ENCODE measurements at regions not wholly inside any gene's neighbourhood (a gene's known extent, or its start where the extent isn't known, plus 50 kb on each side); places are given as distances from the start of the nearest gene placed in this dataset.

DNA sequence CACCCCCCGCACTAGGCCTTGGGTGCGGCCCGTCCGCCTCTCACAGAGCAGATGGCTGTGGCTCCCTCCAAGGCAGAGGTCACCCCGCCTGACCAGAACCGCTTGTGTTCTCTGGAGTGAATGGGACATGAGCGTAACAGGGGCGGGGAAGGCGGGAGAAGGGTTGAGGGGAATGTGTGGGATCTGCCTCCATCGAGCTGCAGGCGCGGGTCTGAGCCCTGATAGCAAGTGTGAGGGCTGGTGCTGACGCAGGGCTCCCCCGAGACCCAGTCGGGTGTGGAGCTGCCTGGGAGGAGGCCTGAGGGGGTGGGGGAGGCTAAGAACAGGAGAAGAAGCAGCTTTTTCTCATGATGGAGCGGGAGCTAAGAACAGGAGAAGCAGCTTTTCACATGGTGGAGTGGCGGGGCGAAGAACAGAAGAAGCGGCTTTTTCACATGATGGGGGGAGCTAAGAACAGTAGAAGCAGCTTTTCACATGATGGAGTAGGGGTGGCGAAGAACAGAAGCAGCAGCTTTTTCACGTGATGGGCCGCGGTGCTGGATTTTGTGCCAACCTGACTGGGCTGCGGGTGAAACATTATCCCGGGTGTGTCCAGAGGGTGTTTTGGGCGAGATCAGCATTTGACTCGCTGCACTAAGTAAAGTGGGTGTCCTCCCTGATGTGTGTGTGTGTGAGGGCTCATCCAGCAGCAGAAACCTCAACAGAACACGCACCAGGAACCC, 169.3 kb downstream of the TTLL2 start:
- H3K27ac ChIP-seq, result peak overlapping the region in 1 of 4 donors; percentile 5
- no peaks in the 10 kb centered on the region for H3K4me1 ChIP-seq
- no peaks in the 10 kb centered on the region for H3K36me3 ChIP-seq
- H3K27me3 ChIP-seq, result peaks cover 18% of the 10 kb centered on the region
- 80 to 88% methylated on average over 4 to 15 of the region's 28 CpGs for WGBS, 2 donors (ENCODE audit: low coverage in 1 of 2)
- peak; percentile 64 for ATAC-seq
- no peaks in the 10 kb centered on the region for H3K9me3 ChIP-seq
- TF ChIP-seq EP300 (IDR thresholded peaks at IDR 0.05), result no peak
- no peak for TF ChIP-seq CTCF (IDR thresholded peaks at IDR 0.05)
- no peak for TF ChIP-seq POLR2A (IDR thresholded peaks at IDR 0.05)
- TF ChIP-seq POLR2AphosphoS5 (IDR thresholded peaks at IDR 0.05), result no peak
- no peak overlapping the region for H3K4me3 ChIP-seq

DNA sequence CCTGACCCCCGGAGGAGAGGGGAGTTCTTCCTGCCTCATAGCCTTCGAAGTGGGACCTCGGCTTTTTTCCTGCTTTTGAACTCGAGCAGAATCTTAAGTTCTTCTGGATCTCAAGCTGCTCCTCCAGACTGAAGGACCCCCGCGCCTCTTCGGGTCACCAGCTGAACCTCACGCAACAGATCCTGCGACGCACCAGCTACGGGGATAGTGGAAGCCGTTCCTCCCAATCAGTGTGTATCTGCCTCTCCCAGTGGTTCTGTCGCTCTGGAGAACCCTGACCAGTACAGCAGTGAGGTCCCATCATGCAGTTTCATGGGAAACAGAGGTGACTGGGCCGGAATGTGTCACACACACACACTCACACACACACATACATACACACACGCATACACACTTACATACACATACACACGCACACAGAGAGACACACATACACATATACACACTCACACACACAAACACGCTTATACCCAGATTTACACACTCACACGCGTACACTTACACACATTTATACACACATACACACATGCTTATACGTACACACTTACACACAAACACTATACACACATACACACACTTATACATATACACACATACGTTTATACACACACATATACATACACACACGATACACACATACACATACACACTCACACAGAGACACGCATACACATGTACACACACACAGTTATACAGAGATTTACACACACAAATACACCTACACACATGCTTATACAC, 170.0 kb downstream of the TTLL2 start:
- ATAC-seq, result no peak
- WGBS, 2 donors (ENCODE audit: low coverage in 1 of 2), result 87 to 95% methylated on average over 9 to 11 of the region's 23 CpGs
- H3K4me3 ChIP-seq, result no peak overlapping the region
- H3K9me3 ChIP-seq, result no peaks in the 10 kb centered on the region
- H3K36me3 ChIP-seq, result no peaks in the 10 kb centered on the region
- H3K4me1 ChIP-seq, result no peaks in the 10 kb centered on the region
- peak overlapping the region in 1 of 4 donors; percentile 5 for H3K27ac ChIP-seq
- TF ChIP-seq POLR2AphosphoS5 (IDR thresholded peaks at IDR 0.05) (no peak), CTCF (IDR thresholded peaks at IDR 0.05) (no peak), POLR2A (IDR thresholded peaks at IDR 0.05) (no peak), EP300 (IDR thresholded peaks at IDR 0.05) (no peak)
- peaks cover 18% of the 10 kb centered on the region for H3K27me3 ChIP-seq

DNA sequence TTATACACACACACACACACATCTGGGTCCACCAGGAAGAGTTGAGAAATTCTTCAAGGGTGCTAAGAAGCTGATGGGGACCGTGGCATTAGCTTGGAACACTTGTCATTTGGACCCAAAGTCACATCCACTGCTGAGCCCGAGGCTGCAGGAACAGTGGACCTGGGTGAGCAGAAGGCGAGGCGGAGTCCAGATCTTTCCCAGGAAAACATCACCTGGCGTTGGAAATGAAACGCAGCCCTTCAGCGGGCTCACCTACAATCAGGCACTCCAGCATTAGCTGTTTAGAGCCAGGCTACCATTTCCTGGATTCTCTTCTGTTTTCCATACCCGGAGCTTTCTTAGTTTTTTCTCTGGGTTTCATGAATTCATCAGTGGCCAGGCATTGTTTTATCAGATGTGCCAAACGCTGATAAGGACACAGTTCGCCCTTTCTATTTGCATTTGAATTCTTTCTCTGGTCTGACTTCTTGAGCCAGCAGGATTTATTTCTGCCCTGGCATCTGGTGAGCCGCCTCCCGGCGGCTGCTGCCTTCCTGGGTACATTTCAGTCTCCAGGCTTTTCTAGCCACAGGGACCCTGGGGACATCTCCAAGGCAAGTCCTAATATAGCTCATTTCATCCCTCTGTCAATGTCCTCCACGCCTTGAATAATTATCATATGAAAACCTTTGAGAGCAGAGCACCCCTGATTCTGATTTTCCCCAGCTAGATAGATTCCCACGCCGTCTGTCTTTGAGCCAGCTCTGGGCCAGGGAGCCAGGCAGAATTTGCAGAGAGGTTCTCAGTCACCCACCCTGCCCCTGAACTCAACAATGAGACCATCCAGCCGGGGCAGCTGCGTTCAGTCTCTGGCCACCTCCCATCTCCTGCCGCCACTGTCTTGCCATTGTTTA, 170.9 kb downstream of the TTLL2 start:
- H3K36me3 ChIP-seq, result no peaks in the 10 kb centered on the region
- 56 to 67% methylated on average over 9 to 13 of the region's 19 CpGs for WGBS, 2 donors (ENCODE audit: low coverage in 1 of 2)
- ATAC-seq, result no peak
- no peaks in the 10 kb centered on the region for H3K9me3 ChIP-seq
- peaks cover 18% of the 10 kb centered on the region for H3K27me3 ChIP-seq
- H3K27ac ChIP-seq, result no peak overlapping the region
- no peaks in the 10 kb centered on the region for H3K4me1 ChIP-seq
- no peak for TF ChIP-seq POLR2A (IDR thresholded peaks at IDR 0.05)
- no peak for TF ChIP-seq POLR2AphosphoS5 (IDR thresholded peaks at IDR 0.05)
- TF ChIP-seq CTCF (IDR thresholded peaks at IDR 0.05), result no peak
- TF ChIP-seq EP300 (IDR thresholded peaks at IDR 0.05), result no peak
- H3K4me3 ChIP-seq, result no peak overlapping the region

DNA sequence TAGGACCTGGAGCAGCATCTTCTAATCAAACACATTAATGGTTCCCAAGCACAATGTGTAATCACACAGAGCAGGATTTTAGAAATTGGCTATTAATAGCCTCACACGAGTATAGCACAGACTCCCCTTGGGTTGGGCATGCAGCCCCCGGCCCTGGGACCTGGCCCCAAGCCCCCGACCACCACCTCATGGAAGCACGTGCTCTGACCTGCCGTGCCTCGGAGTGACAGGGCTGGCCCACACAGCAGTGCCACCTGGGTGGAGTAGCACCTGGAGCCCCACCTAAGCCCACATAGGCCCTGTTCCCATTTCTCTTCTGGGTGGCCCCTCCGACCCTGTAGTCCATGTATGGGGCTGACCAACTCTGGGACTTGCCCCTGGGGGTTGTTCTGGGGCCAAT, 171.8 kb downstream of the TTLL2 start:
- no peak for ATAC-seq
- no peaks in the 10 kb centered on the region for H3K4me1 ChIP-seq
- H3K27me3 ChIP-seq, result peaks cover 18% of the 10 kb centered on the region
- H3K27ac ChIP-seq, result no peak overlapping the region
- H3K9me3 ChIP-seq, result no peaks in the 10 kb centered on the region
- TF ChIP-seq POLR2AphosphoS5 (IDR thresholded peaks at IDR 0.05) (no peak), CTCF (IDR thresholded peaks at IDR 0.05) (no peak), POLR2A (IDR thresholded peaks at IDR 0.05) (no peak), EP300 (IDR thresholded peaks at IDR 0.05) (no peak)
- H3K4me3 ChIP-seq, result no peak overlapping the region
- H3K36me3 ChIP-seq, result no peaks in the 10 kb centered on the region
- 82% methylated on average over 3 of the region's 7 CpGs; no CpG with 5 or more reads in 1 of the 2 donors for WGBS, 2 donors (ENCODE audit: low coverage in 1 of 2)
